ENCODE measurements at regions not wholly inside any gene's neighbourhood (a gene's known extent, or its start where the extent isn't known, plus 50 kb on each side); places are given as distances from the start of the nearest gene placed in this dataset.

DNA sequence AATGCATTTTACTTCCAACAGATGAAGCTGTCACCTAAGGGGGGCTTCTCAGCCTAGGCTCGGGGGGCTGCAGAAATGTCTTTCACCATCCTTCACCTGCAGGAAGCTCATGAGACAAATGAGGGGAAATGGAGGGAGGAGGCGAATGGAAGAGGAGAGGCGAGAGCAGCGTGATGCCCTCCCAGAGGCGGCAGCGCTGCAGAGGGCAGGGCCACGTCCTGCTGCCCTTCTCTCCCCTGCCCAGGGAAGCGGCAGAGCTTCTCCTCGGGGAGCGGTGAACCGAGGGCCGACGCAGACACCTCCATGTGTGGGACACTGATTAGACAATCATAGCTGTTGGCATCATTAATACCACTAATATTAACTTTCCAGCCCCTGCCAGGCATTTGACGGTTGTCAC, 78.3 kb downstream of the SERPINA3 start:
- TF ChIP-seq GATA2 (IDR thresholded peaks at IDR 0.05; ENCODE audit: low read depth, low read length) = no peak
- TF ChIP-seq GATA3 (IDR thresholded peaks at IDR 0.05; ENCODE audit: low read depth, low read length) = no peak

DNA sequence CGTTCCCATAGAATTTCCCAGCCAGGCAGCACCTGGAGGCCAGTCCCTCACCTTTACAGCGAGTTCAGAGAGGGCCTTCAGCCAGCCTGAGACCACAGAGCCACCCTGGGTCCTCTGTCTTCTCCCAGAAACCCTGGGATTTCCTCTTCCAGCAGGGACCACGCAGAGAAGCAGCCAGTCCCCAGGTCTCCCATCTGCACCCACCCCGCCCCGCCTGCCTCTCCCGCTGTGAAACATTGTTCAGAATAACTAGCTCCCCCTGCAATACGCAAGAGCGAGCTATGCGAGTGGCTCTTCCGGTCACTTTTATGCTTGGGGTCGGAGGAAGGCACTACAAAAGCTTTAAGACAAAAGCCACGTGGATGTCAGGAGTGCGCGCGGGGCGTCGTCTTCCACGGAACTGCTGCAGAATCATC, 77.8 kb downstream of the SERPINA3 start:
- no peak for TF ChIP-seq GATA3 (IDR thresholded peaks at IDR 0.05; ENCODE audit: low read depth, low read length)
- no peak for TF ChIP-seq GATA2 (IDR thresholded peaks at IDR 0.05; ENCODE audit: low read depth, low read length)

DNA sequence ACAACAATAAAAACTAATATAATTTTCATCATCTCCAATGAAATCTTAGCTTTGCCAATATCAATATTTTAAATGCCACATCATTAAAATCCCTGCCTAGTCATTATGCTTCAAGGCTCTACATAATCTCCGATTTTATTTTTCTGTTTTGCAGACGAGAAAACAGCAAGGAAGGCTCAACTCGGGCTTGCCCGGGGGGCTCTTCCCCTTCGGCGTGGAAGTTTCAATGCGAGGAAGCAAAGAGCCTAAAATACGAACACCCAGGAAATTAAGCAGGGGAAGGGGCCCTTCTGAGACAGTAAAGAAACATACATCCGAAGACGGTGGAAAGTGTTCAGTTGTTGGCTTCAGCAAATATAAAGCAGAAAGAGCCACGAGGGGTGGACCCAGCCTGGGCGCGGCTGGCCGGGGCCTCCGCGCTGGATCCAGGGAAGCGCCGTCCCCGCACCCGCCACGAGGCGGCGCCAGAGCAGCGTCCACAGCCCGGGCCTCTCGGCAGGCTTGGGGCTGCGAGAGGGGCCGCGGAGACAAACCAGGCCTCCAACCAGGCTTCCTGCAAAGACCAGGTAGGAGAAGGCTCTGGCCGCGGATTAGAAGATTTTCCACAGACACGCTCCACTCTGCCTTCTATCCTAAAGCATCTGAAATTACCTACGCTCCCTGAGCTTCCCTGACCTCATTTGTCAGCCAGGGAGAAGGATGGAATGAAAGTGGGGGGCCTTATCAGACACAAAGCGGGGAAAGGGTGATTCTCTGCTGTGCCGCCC, 77.2 kb downstream of the SERPINA3 start:
- TF ChIP-seq GATA3 (IDR thresholded peaks at IDR 0.05; ENCODE audit: low read depth, low read length) (no peak), GATA2 (IDR thresholded peaks at IDR 0.05; ENCODE audit: low read depth, low read length) (no peak)

DNA sequence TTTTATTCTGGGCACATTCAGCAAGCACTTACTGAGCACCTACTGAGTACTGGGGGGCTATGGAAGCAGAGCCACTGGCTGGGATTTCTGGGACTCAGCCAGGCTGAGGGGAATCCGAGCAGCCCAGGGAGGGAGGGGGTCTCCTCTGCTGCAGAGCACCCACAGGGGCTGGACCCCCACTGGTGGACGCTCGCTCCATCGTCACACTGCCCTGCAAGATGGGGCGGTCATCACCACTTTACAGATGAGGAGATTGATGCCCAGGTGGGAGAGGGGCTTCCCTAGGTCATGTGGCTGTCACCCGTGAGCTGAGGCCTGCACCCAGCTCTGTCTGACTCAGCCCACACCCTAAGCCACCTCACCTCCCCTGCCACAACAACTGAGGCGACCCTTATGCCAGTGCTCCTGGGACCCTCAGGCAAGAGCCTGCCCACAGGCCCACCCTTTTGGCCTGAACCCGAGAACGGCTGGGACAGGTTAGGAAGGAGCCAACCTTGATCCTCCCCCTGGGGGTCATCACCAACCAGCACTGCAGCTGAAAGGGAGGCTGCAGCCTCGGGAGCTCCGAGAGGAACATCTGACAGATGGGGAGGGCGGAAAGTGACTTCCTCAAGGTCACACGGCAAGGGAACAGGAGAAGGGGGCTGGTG, 74.4 kb downstream of the SERPINA3 start:
- no peak for TF ChIP-seq GATA2 (IDR thresholded peaks at IDR 0.05; ENCODE audit: low read depth, low read length)
- TF ChIP-seq GATA3 (IDR thresholded peaks at IDR 0.05; ENCODE audit: low read depth, low read length) = no peak

DNA sequence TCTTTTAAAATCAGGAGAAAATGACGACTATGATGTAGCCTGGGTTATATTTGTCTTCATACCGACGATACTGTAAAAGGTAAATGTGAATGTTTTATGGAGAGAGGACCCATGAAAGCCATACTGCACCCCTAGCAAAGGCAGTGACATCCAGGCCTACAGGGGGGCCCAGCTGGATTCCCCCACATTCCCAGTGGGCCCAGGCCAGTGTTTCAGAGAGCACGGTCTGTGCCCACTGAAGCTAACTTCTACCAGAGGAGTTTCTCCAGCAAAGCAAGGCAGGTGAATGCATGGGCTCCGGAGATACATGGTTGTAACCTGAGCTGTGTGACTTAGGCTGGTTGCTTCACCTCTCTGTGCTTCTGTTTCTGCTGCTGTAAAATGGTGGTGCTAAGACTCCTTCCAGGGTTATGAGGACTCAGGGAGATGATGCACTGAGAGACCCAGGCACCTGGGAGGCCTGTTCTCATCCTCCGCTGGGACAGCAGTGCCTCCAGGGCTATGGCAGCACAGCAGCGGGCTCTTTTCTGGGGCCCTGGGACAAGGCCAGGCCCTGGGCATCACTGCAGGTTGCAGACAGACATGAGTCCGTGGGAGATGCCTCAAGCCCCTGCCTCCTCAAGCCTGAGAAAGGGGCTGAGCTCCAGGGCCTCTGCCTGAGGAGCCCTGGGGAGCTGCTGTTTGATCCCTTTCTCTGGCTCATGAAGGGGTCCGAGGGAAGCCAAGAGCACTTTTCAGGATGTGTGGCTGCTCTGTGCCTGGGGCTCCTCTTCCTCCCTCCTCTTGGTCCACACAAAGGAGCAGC, 73.7 kb downstream of the SERPINA3 start:
- TF ChIP-seq GATA2 (IDR thresholded peaks at IDR 0.05; ENCODE audit: low read depth, low read length) (no peak), GATA3 (IDR thresholded peaks at IDR 0.05; ENCODE audit: low read depth, low read length) (no peak)

DNA sequence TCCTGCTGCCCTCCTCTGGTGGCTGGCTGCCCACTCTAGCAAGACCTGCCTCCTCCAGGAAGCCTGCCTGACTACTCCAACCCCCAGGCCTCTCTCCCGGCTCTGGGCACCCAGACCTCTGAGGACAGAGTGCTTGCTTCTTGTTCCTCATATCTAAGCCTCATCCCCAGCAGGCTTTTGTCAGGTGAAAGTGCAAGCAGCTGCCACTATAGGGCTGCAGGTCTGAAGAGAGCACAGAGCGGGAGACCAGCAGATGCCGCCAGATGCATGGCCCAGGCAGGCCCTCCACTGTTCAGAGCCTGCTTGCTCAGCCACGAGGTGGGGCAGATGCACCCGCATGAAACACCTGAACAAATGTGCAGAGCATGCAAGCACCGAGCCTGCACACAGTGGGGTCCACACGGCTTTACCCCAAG, 73.0 kb downstream of the SERPINA3 start:
- no peak for TF ChIP-seq GATA2 (IDR thresholded peaks at IDR 0.05; ENCODE audit: low read depth, low read length)
- TF ChIP-seq GATA3 (IDR thresholded peaks at IDR 0.05; ENCODE audit: low read depth, low read length) = no peak

DNA sequence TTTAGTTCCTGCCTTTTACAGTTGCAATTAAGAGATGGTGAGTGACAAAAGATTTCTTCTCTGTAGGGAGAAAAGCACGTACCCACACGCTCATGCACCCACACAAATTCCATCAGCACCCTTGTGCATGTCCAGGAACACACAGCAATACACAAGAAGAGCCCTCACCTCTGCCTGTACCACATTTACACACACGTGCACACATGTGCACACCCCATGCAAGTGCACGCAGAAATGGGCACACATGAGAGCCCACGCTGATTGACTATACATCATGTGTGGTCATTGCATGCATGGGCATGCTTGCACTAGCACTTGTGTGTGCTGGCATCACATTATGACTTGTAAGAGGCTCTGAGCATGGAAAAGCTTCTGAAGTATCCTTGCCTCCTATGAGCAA, 70.5 kb downstream of the SERPINA3 start:
- TF ChIP-seq GATA2 (IDR thresholded peaks at IDR 0.05; ENCODE audit: low read depth, low read length) (no peak), GATA3 (IDR thresholded peaks at IDR 0.05; ENCODE audit: low read depth, low read length) (no peak)

DNA sequence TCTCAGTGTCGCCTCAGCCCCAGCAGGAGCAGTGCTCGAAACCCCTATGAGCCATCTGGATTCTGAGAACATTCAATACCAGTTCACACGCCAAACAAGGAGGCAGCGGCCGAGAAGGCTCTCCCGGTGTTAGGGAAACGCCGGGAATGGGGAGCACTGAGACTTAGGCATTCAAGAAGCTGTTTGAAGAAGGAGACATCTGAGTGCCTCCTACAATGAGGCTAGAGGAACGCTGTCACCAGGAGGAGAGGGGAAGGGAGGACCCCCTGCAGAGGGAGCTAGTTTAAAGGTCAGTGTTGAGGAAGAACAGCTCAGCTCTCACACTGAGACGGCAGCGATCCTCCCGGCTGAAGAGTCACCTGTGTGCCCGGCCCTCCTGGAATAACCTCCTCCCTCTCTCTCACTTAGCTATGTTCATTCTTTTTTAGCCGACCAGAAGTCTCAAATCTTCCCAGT, 69.9 kb downstream of the SERPINA3 start:
- TF ChIP-seq GATA2 (IDR thresholded peaks at IDR 0.05; ENCODE audit: low read depth, low read length) (no peak), GATA3 (IDR thresholded peaks at IDR 0.05; ENCODE audit: low read depth, low read length) (no peak)

DNA sequence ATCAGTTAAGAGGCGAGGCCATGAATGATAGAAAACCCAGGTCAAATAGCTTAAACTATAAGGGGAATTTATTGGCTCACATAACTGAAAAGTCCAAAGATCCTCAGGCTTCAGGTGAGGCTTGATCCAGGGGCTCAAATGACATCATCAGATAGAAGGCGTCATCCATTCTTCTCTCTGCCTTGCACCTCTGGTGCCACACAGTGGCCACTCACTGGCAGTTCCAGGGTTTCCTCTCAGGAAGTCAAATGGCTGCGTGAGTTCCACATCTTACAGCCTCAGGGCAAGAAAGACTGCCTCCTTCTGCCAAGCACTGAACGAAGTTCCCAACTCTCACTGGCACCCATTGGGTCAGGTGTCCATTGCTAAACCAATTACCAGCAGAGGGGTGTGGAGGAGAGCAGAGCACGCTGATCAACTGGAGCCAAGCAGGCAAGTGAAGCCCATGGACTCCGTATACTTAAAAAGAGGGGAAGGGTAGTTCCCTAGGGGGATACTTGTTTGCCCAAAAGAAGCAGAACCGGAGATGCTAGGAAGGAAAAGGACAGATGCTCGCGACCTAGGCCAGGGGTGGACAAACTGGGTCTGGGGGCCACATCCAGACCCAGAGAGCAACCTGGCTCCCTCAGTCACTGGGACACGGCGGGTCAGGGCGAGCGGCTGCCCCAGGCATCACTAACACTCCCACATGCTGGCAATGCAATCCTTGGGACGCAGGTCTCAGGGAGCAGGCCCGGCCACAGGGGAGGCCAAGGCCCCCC, 69.3 kb downstream of the SERPINA3 start:
- TF ChIP-seq GATA2 (IDR thresholded peaks at IDR 0.05; ENCODE audit: low read depth, low read length) (no peak), GATA3 (IDR thresholded peaks at IDR 0.05; ENCODE audit: low read depth, low read length) (no peak)

DNA sequence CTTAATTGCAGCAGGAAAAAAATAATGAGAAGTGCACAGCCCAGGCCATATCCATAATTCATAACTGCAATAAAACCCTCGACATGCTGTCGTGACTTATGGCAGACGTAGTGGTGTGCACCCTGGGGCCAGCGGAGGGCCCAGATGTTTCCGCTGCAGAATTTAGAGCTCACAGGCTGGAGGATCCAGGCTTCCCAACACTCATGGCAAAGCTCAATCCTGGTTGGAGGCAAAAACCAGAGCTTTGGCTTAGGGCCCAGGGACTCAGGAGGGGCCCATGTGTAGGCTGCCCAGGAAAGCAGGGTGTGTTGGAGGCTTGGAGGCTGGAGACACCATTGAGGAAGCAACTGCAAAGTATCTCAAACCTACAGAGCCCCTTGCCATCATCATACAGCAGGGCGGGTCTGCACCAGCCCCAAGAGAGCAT, 68.7 kb downstream of the SERPINA3 start:
- no peak for TF ChIP-seq GATA3 (IDR thresholded peaks at IDR 0.05; ENCODE audit: low read depth, low read length)
- TF ChIP-seq GATA2 (IDR thresholded peaks at IDR 0.05; ENCODE audit: low read depth, low read length) = no peak

DNA sequence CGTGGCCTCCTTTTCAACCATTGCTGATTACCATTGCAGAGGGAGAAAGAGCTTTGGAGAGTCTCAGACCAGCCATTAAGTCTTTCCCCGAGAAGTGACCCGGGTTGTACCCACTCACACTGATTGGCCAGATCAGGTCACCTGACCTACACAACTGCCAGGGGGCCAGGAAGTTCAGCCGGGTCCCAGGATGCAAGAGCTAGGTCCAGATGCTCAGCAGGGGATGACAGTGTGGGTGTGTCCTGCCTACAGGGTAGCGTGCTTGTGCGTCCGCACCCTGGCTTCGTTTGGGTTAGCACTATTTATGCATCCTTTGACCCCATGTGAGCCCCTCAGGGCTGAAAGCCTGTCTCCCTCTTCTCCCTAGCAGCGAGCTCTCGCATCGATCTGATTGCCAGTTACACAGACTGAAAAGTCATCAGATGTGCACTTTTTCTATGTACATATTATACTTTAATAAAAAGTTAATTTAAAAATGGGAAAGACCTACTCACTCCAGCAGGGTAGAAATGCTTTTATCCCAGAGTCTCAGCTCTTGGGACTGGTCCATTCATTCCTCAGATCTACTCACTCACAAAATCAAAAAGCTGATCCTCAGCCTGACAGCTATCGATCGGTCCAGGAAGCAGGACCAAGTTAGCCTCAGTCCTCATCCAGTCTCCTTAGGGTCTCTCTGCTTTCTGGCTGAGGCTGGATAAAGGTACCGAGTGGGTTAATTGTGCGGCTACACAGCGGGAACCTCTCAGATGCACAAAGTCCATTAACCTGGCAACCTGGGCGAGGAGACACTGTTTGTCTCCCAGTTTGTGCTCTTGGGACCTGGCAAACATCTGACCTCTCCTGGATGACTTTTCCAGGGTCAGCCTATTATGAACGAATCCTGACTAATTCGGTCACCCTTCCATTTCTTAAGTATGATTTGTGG, 68.0 kb downstream of the SERPINA3 start:
- TF ChIP-seq GATA2 (IDR thresholded peaks at IDR 0.05; ENCODE audit: low read depth, low read length) = no peak
- TF ChIP-seq GATA3 (IDR thresholded peaks at IDR 0.05; ENCODE audit: low read depth, low read length) = no peak

DNA sequence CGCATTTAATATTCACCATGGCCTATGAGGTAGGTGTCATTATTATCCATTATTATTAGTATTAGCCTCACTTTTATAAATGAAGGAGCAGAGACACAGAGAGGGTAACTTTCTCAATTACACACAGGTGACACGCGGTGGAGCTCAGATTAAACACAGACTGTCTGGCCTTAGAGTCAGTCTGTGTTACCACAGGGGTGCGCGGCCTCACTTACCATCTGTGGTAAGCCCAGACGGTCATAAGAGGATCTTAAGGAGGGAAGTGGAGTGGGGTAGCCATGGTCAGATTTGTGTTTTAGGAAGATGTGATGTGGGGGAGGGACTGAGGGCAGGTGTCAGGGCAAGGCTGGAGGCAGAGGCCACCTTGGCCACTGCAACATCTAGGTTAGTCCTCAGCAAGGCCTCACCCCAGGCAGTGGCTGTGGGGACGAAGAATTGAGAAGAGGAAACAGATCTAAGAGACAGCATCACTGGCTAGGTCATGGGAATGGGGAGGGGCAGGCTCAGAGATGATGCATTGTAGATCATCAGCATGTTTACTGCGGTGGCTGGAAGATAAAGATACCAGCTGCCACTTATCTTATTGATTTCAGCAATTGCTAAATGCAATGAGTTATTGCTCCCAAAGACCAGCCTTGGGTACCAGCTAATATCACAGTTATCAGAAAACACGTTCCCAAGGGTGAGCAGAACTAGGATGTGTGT, 67.1 kb downstream of the SERPINA3 start:
- no peak for TF ChIP-seq GATA3 (IDR thresholded peaks at IDR 0.05; ENCODE audit: low read depth, low read length)
- peak; percentile 51; the same call in 1 of the 2 replicates for TF ChIP-seq GATA2 (IDR thresholded peaks at IDR 0.05; ENCODE audit: low read depth, low read length)

Measured in SH-SY5Y (cell line).